Keratinocyte (primary cell): ENCODE measurements at regions not wholly inside any gene's neighbourhood (a gene's known extent, or its start where the extent isn't known, plus 50 kb on each side); places are given as distances from the start of the nearest gene placed in this dataset.

Source experiments
- DNase-seq: peaks from one replicate; pipeline ENCODE4 v3.0.0-alpha.2; 2011; ENCODE audit warnings: low read depth, missing footprints, low spot score
- FAIRE-seq: peaks from 2 replicates; lab custom pipeline; 2011; peaks lifted over from hg19 to GRCh38; lab: Jason Lieb, UNC
- H2AFZ ChIP-seq: 2 replicates; pipeline ENCODE4 v1.6.0; 2012; ENCODE audit warnings: low read length, control low read depth, inconsistent platforms; ENCODE audit not compliant: control insufficient read depth
- H3K27ac ChIP-seq: 2 replicates; pipeline ENCODE4 v1.5.1; 2011; ENCODE audit warnings: low read length; ENCODE audit not compliant: control insufficient read depth, insufficient read depth
- H3K27me3 ChIP-seq: 3 replicates; pipeline ENCODE4 v1.6.0; 2011; ENCODE audit warnings: low read length; ENCODE audit not compliant: control insufficient read depth, insufficient read depth; ENCODE audit errors: extremely low read depth
- H3K36me3 ChIP-seq, 2 experiments: 2 replicates in 1 of 2; 3 replicates in 1 of 2; pipeline ENCODE4 v1.5.1; 2011; ENCODE audit warnings: low read length in 2 of 2, mild to moderate bottlenecking in 1 of 2; ENCODE audit not compliant: control insufficient read depth in 2 of 2, insufficient read depth in 2 of 2; ENCODE audit errors: extremely low read depth in 1 of 2
- H3K4me1 ChIP-seq: 3 replicates; pipeline ENCODE4 v1.5.1; 2011; ENCODE audit warnings: low read length; ENCODE audit not compliant: control insufficient read depth, insufficient read depth; ENCODE audit errors: extremely low read depth
- H3K4me2 ChIP-seq: 3 replicates; pipeline ENCODE4 v1.6.0; 2011; ENCODE audit warnings: low read depth, low read length; ENCODE audit not compliant: control insufficient read depth, insufficient read depth; ENCODE audit errors: extremely low read depth
- H3K4me3 ChIP-seq, 3 experiments: fragments of 200-600 bp in 1 of 3; sonication (generic) in 1 of 3; 2 replicates in 2 of 3; 3 replicates in 1 of 3; pipeline ENCODE4 v1.5.1; 2011 to 2016; ENCODE audit warnings: low read length in 3 of 3, mild to moderate bottlenecking in 3 of 3, control low read depth in 2 of 3, inconsistent platforms in 1 of 3, low read depth in 1 of 3, mixed read lengths in 1 of 3, mixed run types in 1 of 3, moderate library complexity in 1 of 3; ENCODE audit not compliant: control insufficient read depth in 2 of 3, insufficient read depth in 2 of 3; ENCODE audit errors: extremely low read depth in 1 of 3
- H3K79me2 ChIP-seq: 2 replicates; pipeline ENCODE4 v1.6.0; 2012; ENCODE audit warnings: low read length; ENCODE audit not compliant: control insufficient read depth, insufficient read depth
- H3K9ac ChIP-seq: 3 replicates; pipeline ENCODE4 v1.6.0; 2011; ENCODE audit warnings: low read length; ENCODE audit not compliant: control insufficient read depth, insufficient read depth; ENCODE audit errors: extremely low read depth
- H3K9me1 ChIP-seq: 3 replicates; pipeline ENCODE4 v1.6.0; 2011; ENCODE audit warnings: low read length; ENCODE audit not compliant: control insufficient read depth, insufficient read depth; ENCODE audit errors: extremely low read depth
- H3K9me3 ChIP-seq: 2 replicates; pipeline ENCODE4 v1.5.1; 2012; ENCODE audit warnings: low read depth, low read length; ENCODE audit not compliant: control insufficient read depth
- H4K20me1 ChIP-seq: 3 replicates; pipeline ENCODE4 v1.6.0; 2011; ENCODE audit warnings: low read length; ENCODE audit not compliant: control insufficient read depth, insufficient read depth; ENCODE audit errors: extremely low read depth
- EZH2 ChIP-seq: IDR thresholded peaks from one replicate; pipeline ENCODE4 v1.6.1; 2012; ENCODE audit warnings: inconsistent platforms, mild to moderate bottlenecking, low read length, moderate library complexity
- dilution Hi-C: fragments of 300-500 bp; cut with MboI; formaldehyde crosslinking; loops from one replicate; pipeline ENCODE4 v1.7.0; 2020; ENCODE audit warnings: low sequenced_read_pairs; ENCODE audit not compliant: extremely low pct_ligation_motif_present
- TF ChIP-seq, protein P1 (sequence below), 3 experiments: IDR thresholded peaks in 1 of 3; conservative IDR thresholded peaks in 1 of 3; optimal IDR thresholded peaks in 1 of 3; 2 replicates in 2 of 3; 3 replicates in 1 of 3; pipeline versions ENCODE3 to v1.5.1; 2011; ENCODE audit warnings: low read length in 3 of 3, mild to moderate bottlenecking in 3 of 3, moderate library complexity in 2 of 3, control low read depth in 1 of 3, inconsistent platforms in 1 of 3; ENCODE audit not compliant: insufficient read depth in 2 of 3; ENCODE audit errors: extremely low read depth in 1 of 3

DNA sequence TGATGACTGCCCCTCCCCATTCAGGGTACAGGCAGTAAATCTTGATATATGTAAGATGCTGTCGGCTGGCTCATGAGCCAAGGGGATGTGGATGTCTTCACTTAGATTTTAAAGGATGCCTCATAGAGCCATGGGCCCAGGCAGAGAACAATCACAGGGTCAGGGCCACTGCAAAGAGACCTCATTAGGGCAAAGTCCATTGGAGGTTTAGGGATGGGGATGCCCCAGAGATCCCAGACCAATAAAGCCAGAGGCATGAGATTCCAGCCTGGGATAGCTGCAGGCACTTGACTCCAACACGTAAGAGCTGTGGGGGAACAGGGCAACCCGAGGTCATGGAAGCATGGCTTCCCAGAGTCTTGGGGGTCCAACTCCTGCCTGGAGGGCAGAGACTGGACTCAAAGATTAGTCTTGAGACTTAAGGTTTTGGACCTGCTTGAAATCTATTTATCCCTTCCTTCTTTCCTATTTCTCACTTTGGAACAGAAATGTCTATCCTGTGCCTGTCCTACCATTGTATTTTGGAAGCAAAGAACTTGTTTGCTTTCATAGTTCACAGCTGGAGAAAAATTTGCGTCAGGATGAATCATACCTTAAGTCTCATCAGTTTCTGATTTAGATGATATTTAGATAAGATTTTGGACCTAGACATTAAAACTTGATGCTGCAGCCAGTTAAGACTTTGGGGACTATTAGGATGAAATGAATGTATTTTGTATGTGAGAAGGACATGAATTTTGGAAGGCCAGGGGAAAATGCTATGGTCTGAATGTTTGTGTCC lies 101.3 kb upstream of the ADRA1B start:
- H3K36me3 ChIP-seq, result no peaks in the 10 kb centered on the region
- dilution Hi-C loops, result no loop called here
- no peak overlapping the region for H3K4me3 ChIP-seq
- no peaks in the 10 kb centered on the region for H3K27me3 ChIP-seq
- H2AFZ ChIP-seq, result no peak overlapping the region
- peaks cover 33% of the 10 kb centered on the region for H3K4me1 ChIP-seq
- DNase-seq, result no peak
- H3K9me1 ChIP-seq, result no peaks in the 10 kb centered on the region
- H3K4me2 ChIP-seq, result no peak overlapping the region
- H4K20me1 ChIP-seq, result no peaks in the 10 kb centered on the region
- TF ChIP-seq, protein P1, sequence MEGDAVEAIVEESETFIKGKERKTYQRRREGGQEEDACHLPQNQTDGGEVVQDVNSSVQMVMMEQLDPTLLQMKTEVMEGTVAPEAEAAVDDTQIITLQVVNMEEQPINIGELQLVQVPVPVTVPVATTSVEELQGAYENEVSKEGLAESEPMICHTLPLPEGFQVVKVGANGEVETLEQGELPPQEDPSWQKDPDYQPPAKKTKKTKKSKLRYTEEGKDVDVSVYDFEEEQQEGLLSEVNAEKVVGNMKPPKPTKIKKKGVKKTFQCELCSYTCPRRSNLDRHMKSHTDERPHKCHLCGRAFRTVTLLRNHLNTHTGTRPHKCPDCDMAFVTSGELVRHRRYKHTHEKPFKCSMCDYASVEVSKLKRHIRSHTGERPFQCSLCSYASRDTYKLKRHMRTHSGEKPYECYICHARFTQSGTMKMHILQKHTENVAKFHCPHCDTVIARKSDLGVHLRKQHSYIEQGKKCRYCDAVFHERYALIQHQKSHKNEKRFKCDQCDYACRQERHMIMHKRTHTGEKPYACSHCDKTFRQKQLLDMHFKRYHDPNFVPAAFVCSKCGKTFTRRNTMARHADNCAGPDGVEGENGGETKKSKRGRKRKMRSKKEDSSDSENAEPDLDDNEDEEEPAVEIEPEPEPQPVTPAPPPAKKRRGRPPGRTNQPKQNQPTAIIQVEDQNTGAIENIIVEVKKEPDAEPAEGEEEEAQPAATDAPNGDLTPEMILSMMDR (optimal IDR thresholded peaks at IDR 0.05 in 1 of 3, IDR thresholded peaks at IDR 0.05 in 1 of 3, conservative IDR thresholded peaks at IDR 0.05 in 1 of 3; ENCODE audit: extremely low read depth in 1 of 3, insufficient read depth in 2 of 3, low read length in 3 of 3), result no peak
- no peak for TF ChIP-seq EZH2
- no peaks in the 10 kb centered on the region for H3K79me2 ChIP-seq
- no peak overlapping the region for H3K27ac ChIP-seq
- H3K9me3 ChIP-seq, result no peaks in the 10 kb centered on the region
- FAIRE-seq, result no peak
- no peak overlapping the region for H3K9ac ChIP-seq

DNA sequence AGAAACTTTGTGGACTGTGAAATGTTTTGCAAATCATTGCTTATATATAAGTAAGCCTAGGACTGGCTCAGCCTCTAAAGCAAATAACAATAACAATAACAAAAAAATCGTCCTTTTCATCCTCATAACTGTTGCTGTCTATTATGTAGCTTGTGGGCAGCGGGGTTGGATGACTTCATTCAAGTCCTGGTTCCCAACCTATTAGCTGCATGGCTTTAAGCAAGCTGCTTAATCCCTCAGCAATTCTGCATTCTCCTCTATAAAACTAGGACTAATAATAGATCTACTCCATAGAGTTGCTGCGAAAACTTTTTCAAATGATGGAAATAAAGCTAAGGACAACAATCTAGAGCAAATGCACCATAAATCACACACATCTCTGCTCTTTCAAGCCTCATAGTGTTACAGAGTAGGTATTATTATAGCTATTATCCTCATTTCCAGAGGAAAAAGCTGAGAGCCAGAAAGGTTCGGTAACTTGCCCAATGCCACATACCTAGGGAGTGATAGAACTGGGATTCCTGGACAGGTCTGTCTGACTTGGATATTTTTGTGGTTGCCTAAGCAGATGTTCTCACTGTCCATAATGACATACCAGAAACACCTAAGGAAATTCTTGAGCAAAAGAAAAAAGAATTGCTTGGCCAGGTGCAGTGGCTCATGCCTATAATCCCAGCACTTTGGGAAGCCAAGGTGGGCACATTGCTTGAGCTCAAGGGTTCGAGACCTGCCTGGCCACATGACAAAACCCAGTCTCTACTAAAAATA lies 98.8 kb upstream of the ADRA1B start:
- Histone ChIP-seq H3K9me3 (no peaks in the 10 kb centered on the region), H3K4me3 (no peak overlapping the region), H3K4me1 (peaks cover 33% of the 10 kb centered on the region), H3K4me2 (peak overlapping the region; percentile 20), H2AFZ (no peak overlapping the region), H3K79me2 (no peaks in the 10 kb centered on the region), H3K27me3 (no peaks in the 10 kb centered on the region), H3K36me3 (no peaks in the 10 kb centered on the region), H4K20me1 (no peaks in the 10 kb centered on the region), H3K27ac (no peak overlapping the region), H3K9me1 (no peaks in the 10 kb centered on the region), H3K9ac (no peak overlapping the region)
- TF ChIP-seq EZH2, result no peak
- TF ChIP-seq, protein P1 (optimal IDR thresholded peaks at IDR 0.05 in 1 of 3, IDR thresholded peaks at IDR 0.05 in 1 of 3, conservative IDR thresholded peaks at IDR 0.05 in 1 of 3; ENCODE audit: extremely low read depth in 1 of 3, insufficient read depth in 2 of 3, low read length in 3 of 3), result no peak
- FAIRE-seq, result peak; percentile 74
- dilution Hi-C loops, result no loop called here
- peak; percentile 71 for DNase-seq
